NCI-H510A (cell line): ENCODE measurements at regions not wholly inside any gene's neighbourhood (a gene's known extent, or its start where the extent isn't known, plus 50 kb on each side); places are given as distances from the start of the nearest gene placed in this dataset.
"Not testable (repeated sequence)": the region's sequence is repeated elsewhere in the genome, so short reads cannot be mapped to it uniquely, and the experiment has no call there.

Experiments used
- DNase-seq: peaks from one replicate; lab custom pipeline; 2025; lab: John Stamatoyannopoulos, UW

GRCh38 chr2:235219048-235219447 is 267.2 kb downstream of the SH3BP4 start:
- no peak for DNase-seq

GRCh38 chr2:235220331-235220730 is 268.5 kb downstream of the SH3BP4 start:
- DNase-seq = no peak

- DNase-seq = no peak
Observed at GRCh38 chr2:235223011-235223410, 270.8 kb upstream of the AGAP1 start.

GRCh38 chr2:235224410-235224809 is 269.4 kb upstream of the AGAP1 start:
- DNase-seq = no peak

GRCh38 chr2:235225261-235225660 is 268.6 kb upstream of the AGAP1 start:
- no peak for DNase-seq

GRCh38 chr2:235227590-235227989 is 266.3 kb upstream of the AGAP1 start:
- DNase-seq = no peak

GRCh38 chr2:235228422-235228821 is 265.4 kb upstream of the AGAP1 start:
- not testable (repeated sequence) for DNase-seq

GRCh38 chr2:235229236-235229635 is 264.6 kb upstream of the AGAP1 start:
- DNase-seq = no peak

GRCh38 chr2:235230821-235231601 is 262.8 kb upstream of the AGAP1 start:
- DNase-seq = no peak

GRCh38 chr2:235232449-235233433 is 261.1 kb upstream of the AGAP1 start:
- DNase-seq = no peak

GRCh38 chr2:235234736-235235135 is 259.1 kb upstream of the AGAP1 start:
- DNase-seq = no peak

GRCh38 chr2:235235977-235236767 is 257.7 kb upstream of the AGAP1 start:
- DNase-seq = no peak

- no peak for DNase-seq
Observed at GRCh38 chr2:235238537-235238936, 255.3 kb upstream of the AGAP1 start.

- DNase-seq = no peak
Observed at GRCh38 chr2:235240574-235240973, 253.3 kb upstream of the AGAP1 start.

- no peak for DNase-seq
Observed at GRCh38 chr2:235244255-235245220, 249.3 kb upstream of the AGAP1 start.

GRCh38 chr2:235247001-235247400 is 246.8 kb upstream of the AGAP1 start:
- no peak for DNase-seq

- no peak for DNase-seq
Observed at GRCh38 chr2:235255693-235256092, 238.2 kb upstream of the AGAP1 start.

- no peak for DNase-seq
Observed at GRCh38 chr2:235257590-235257989, 236.3 kb upstream of the AGAP1 start.

GRCh38 chr2:235262750-235263149 is 231.1 kb upstream of the AGAP1 start:
- no peak for DNase-seq

- no peak for DNase-seq
Observed at GRCh38 chr2:235263205-235264120, 230.4 kb upstream of the AGAP1 start.
